SU-DHL-6 (cell line): ENCODE measurements at regions not wholly inside any gene's neighbourhood (a gene's known extent, or its start where the extent isn't known, plus 50 kb on each side); places are given as distances from the start of the nearest gene placed in this dataset.

Source experiments
- H2AFZ ChIP-seq: fragments of 200-600 bp; sonication (generic); 2 replicates; pipeline ENCODE4 v1.6.1; 2014; ENCODE audit warnings: low read depth, mild to moderate bottlenecking, moderate library complexity, mixed read lengths, antibody characterized with exemption, low read length; ENCODE audit not compliant: severe bottlenecking
- H3F3A ChIP-seq: fragments of 200-600 bp; shearing (Covaris generic); 2 replicates; pipeline ENCODE4 v1.6.0; 2016; ENCODE audit warnings: antibody characterized with exemption, mild to moderate bottlenecking; ENCODE audit not compliant: insufficient read depth
- H3K27ac ChIP-seq: fragments of 200-600 bp; sonication (generic); 2 replicates; pipeline ENCODE4 v1.5.1; 2016; ENCODE audit warnings: low read depth, mild to moderate bottlenecking, low read length, moderate library complexity, mixed read lengths
- H3K27me3 ChIP-seq: fragments of 200-600 bp; sonication (generic), shearing (Covaris generic); 2 replicates; pipeline ENCODE4 v1.6.0; 2014; ENCODE audit warnings: mild to moderate bottlenecking, low read length
- H3K36me3 ChIP-seq: fragments of 200-600 bp; sonication (generic); 2 replicates; pipeline ENCODE4 v1.6.1; 2014; ENCODE audit warnings: mild to moderate bottlenecking, low read length, mixed read lengths
- H3K4me2 ChIP-seq: fragments of 300-600, 200-600 bp; shearing (Covaris generic), sonication (generic); 2 replicates; pipeline ENCODE4 v1.6.0; 2014; ENCODE audit warnings: low read length, low read depth, mild to moderate bottlenecking; ENCODE audit not compliant: poor library complexity, severe bottlenecking
- H3K4me3 ChIP-seq: fragments of 200-600 bp; sonication (generic); 2 replicates; pipeline ENCODE4 v1.5.1; 2014; ENCODE audit warnings: antibody characterized with exemption, low read length, mild to moderate bottlenecking, mixed read lengths; ENCODE audit not compliant: insufficient read depth, poor library complexity, severe bottlenecking
- H3K79me2 ChIP-seq: fragments of 200-600 bp; sonication (generic); 2 replicates; pipeline ENCODE4 v1.6.1; 2014; ENCODE audit warnings: mild to moderate bottlenecking, low read length, moderate library complexity; ENCODE audit not compliant: insufficient read depth
- H3K9ac ChIP-seq: fragments of 200-600 bp; sonication (generic); 2 replicates; pipeline ENCODE4 v1.7.0; 2014; ENCODE audit warnings: mild to moderate bottlenecking, low read length
- H3K9me2 ChIP-seq: fragments of 200-600 bp; sonication (generic); replicated peaks from 2 replicates; pipeline ENCODE4 v1.6.1; 2014; ENCODE audit warnings: low read length; ENCODE audit not compliant: insufficient read depth
- H3K9me3 ChIP-seq: fragments of 200-600 bp; sonication (generic); 2 replicates; pipeline ENCODE4 v1.6.1; 2014; ENCODE audit warnings: low read length, mixed read lengths; ENCODE audit not compliant: insufficient read depth
- H4K20me1 ChIP-seq: fragments of 200-600 bp; sonication (generic); 2 replicates; pipeline ENCODE4 v1.6.1; 2014; ENCODE audit warnings: low read depth, mild to moderate bottlenecking, antibody characterized with exemption, low read length, moderate library complexity, mixed read lengths
- EZH2phosphoT487 ChIP-seq: fragments of 200-600 bp; sonication (generic), shearing (Covaris generic); conservative IDR thresholded peaks from 2 replicates; pipeline ENCODE4 v1.6.1; 2018; ENCODE audit warnings: mild to moderate bottlenecking, antibody characterized with exemption, low read length, moderate library complexity, mixed read lengths
- TF ChIP-seq, protein P1 (sequence below): fragments of 200-600 bp; sonication (generic); IDR thresholded peaks from one replicate; pipeline ENCODE4 v1.5.1; 2017; ENCODE audit warnings: antibody characterized with exemption, mild to moderate bottlenecking, low read length, moderate library complexity; ENCODE audit not compliant: insufficient read depth, poor library complexity, severe bottlenecking

DNA sequence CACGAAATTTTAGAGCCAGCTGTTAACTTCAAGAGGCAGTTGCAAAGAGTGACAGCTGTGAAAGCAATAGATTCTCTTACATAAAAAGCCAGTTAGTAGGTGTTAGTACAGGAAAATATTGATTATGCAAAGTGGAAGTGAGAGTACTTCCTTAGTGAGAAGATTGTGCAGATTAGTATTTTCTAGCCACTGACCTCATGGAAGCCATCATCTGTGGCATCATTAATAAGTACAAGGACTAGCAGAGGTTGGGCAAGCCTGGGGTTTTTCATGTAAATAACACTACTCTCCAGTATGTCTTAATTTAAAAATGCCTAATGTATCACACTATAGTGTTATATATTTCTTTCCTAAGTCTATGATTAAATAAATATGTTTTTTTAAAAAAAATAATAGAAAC lies 166.2 kb upstream of the DTNA start:
- Histone ChIP-seq H3K9me3 (no peaks in the 10 kb centered on the region), H3K4me3 (no peak overlapping the region)

DNA sequence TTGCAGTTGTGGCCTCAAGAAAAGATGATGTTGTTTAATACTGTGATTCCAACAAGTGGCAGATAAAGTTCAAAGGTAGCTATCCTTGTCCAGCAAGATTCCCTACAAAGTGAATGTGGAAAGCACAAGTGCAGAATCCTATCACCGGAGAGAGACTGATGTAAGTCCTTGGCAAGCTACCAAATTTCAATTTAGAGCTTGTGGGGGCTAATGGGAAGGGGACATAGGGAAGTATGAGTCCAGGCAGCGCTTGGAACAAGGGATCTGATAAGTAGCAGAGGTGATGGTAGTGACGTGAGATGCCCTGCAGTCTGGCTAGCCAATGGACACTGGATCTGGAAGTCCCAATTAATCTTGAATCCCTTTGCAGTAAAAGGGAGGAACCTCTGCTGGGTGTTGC lies 165.2 kb upstream of the DTNA start:
- Histone ChIP-seq H3K9me3 (no peaks in the 10 kb centered on the region), H3F3A (no peaks in the 10 kb centered on the region), H4K20me1 (no peaks in the 10 kb centered on the region), H3K4me3 (no peak overlapping the region), H3K79me2 (no peaks in the 10 kb centered on the region), H2AFZ (no peak overlapping the region), H3K9ac (no peak overlapping the region), H3K27me3 (no peaks in the 10 kb centered on the region), H3K36me3 (no peaks in the 10 kb centered on the region), H3K9me2 (no peaks in the 10 kb centered on the region), H3K4me2 (no peak overlapping the region), H3K27ac (no peak overlapping the region)
- TF ChIP-seq EZH2phosphoT487 = no peak
- TF ChIP-seq, protein P1, sequence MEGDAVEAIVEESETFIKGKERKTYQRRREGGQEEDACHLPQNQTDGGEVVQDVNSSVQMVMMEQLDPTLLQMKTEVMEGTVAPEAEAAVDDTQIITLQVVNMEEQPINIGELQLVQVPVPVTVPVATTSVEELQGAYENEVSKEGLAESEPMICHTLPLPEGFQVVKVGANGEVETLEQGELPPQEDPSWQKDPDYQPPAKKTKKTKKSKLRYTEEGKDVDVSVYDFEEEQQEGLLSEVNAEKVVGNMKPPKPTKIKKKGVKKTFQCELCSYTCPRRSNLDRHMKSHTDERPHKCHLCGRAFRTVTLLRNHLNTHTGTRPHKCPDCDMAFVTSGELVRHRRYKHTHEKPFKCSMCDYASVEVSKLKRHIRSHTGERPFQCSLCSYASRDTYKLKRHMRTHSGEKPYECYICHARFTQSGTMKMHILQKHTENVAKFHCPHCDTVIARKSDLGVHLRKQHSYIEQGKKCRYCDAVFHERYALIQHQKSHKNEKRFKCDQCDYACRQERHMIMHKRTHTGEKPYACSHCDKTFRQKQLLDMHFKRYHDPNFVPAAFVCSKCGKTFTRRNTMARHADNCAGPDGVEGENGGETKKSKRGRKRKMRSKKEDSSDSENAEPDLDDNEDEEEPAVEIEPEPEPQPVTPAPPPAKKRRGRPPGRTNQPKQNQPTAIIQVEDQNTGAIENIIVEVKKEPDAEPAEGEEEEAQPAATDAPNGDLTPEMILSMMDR = no peak

More for the DNA sequence above, 166.2 kb upstream of the DTNA start:
- H3K27me3 ChIP-seq = no peaks in the 10 kb centered on the region
- no peak overlapping the region for H3K4me2 ChIP-seq
- H3K9ac ChIP-seq = no peak overlapping the region
- no peaks in the 10 kb centered on the region for H3K79me2 ChIP-seq
- TF ChIP-seq, protein P1 = no peak
- no peak for TF ChIP-seq EZH2phosphoT487
- H2AFZ ChIP-seq = no peak overlapping the region
- H3K36me3 ChIP-seq = no peaks in the 10 kb centered on the region
- no peaks in the 10 kb centered on the region for H4K20me1 ChIP-seq
- no peaks in the 10 kb centered on the region for H3K9me2 ChIP-seq
- no peaks in the 10 kb centered on the region for H3F3A ChIP-seq
- H3K27ac ChIP-seq = no peak overlapping the region

DNA sequence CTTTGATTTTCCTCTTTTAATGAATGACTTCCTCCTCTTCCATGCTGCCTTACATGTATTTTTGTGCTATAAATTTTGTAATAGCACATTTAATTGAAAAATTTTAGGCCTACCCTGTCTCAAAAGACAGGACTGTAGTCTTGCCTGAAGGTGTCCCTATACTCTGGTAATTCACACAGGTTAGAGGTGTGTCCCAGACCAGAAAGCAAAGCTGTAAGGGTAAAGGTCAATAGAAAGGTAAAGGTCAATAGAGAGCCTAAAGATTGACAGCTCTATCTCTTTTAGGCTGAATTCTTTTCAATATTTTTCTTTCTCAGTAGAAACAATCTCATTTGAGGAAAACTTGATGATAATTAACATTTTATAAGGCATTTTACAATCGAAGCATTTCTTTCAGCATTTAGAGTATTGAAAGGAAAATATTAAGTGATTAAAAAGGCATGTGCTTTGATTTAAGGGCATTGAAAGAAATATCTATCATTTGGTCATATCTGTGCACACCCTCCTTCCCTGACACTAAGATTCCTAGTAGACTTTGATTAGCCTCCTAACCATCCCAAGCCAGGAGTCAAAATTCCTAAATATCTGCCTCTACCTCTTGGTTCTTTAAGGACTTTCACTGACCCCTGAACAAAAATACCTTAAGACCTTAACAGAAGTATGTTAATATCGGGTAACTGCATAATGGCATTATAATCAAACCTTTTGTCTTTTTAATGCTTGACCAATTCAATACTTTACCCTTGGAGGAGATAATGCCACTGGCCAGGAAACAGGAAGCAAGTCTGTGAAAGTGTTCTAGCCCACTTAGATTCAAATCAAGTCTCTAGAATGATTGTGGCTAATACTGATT lies 161.8 kb upstream of the DTNA start:
- Histone ChIP-seq H3K79me2 (no peaks in the 10 kb centered on the region), H3K9me3 (no peaks in the 10 kb centered on the region), H3K4me3 (no peak overlapping the region), H3K36me3 (no peaks in the 10 kb centered on the region), H3K9me2 (no peaks in the 10 kb centered on the region), H3K27me3 (no peaks in the 10 kb centered on the region), H3F3A (no peaks in the 10 kb centered on the region), H3K27ac (no peak overlapping the region), H4K20me1 (no peaks in the 10 kb centered on the region), H3K9ac (no peak overlapping the region), H2AFZ (no peak overlapping the region), H3K4me2 (no peak overlapping the region)
- TF ChIP-seq EZH2phosphoT487 = no peak
- TF ChIP-seq, protein P1 = no peak
